ENCODE measurements at regions not wholly inside any gene's neighbourhood (a gene's known extent, or its start where the extent isn't known, plus 50 kb on each side); places are given as distances from the start of the nearest gene placed in this dataset.

GRCh38 chr4:167629272-167629671 lies 395.0 kb upstream of the SPOCK3 start:
- ChIA-PET POLR2A (no interaction called here), CTCF (no interaction called here)
- Histone ChIP-seq H3K9me3 (no peaks in the 10 kb centered on the region), H3K4me1 (no peaks in the 10 kb centered on the region), H3K4me2 (no peak overlapping the region), H3K27ac (no peak overlapping the region), H3K4me3 (no peak overlapping the region)
- WGBS (ENCODE audit: missing lambda C conversion rate) = 24% methylated on average over 2 of the region's 2 CpGs
- ATAC-seq (no peak), FAIRE-seq (no peak), DNase-seq (ENCODE audit: low read depth in 1 of 2, low spot score in 1 of 2) (no peak)
- TF ChIP-seq RFX5 (IDR thresholded peaks at IDR 0.05) (no peak), ZC3H11A (IDR thresholded peaks at IDR 0.05) (no peak), MYC (IDR thresholded peaks at IDR 0.05; ENCODE audit: borderline replicate concordance, low read length) (no peak), HMGXB4 (CRISPR knock-in tag; IDR thresholded peaks at IDR 0.05; ENCODE audit: borderline replicate concordance) (no peak), HOXA7 (CRISPR knock-in tag; IDR thresholded peaks at IDR 0.05) (no peak), CBX8 (IDR thresholded peaks at IDR 0.05) (no peak), HEYL (CRISPR knock-in tag; IDR thresholded peaks at IDR 0.05) (no peak), CHD4 (IDR thresholded peaks at IDR 0.05; ENCODE audit: borderline replicate concordance) (no peak), GATA3 (IDR thresholded peaks at IDR 0.05; ENCODE audit: borderline replicate concordance) (no peak), REST (IDR thresholded peaks at IDR 0.05) (no peak), TP53 (CRISPR knock-in tag; IDR thresholded peaks at IDR 0.05) (no peak), KDM1A (IDR thresholded peaks at IDR 0.05; ENCODE audit: low read depth) (no peak), NR3C1 (IDR thresholded peaks at IDR 0.05) (no peak), PBX3 (IDR thresholded peaks at IDR 0.05) (no peak), RAD21 (conservative IDR thresholded peaks at IDR 0.05 in 1 of 2, IDR thresholded peaks at IDR 0.05 in 1 of 2) (no peak), ZNF302 (CRISPR knock-in tag; IDR thresholded peaks at IDR 0.05) (no peak)

- H3K9me3 ChIP-seq = no peaks in the 10 kb centered on the region
- ChIA-PET POLR2A (no interaction called here), CTCF (no interaction called here)
- H3K4me3 ChIP-seq = no peak overlapping the region
- no peak for FAIRE-seq
- no peak overlapping the region for H3K27ac ChIP-seq
- H3K4me2 ChIP-seq = no peak overlapping the region
- no peaks in the 10 kb centered on the region for H3K4me1 ChIP-seq
- no peak for DNase-seq (ENCODE audit: low read depth in 1 of 2, low spot score in 1 of 2)
- no peak for ATAC-seq
- TF ChIP-seq TP53 (CRISPR knock-in tag; IDR thresholded peaks at IDR 0.05) (no peak), MAFK (IDR thresholded peaks at IDR 0.05; ENCODE audit: partially characterized antibody) (no peak), CBX8 (IDR thresholded peaks at IDR 0.05) (no peak), CBX2 (IDR thresholded peaks at IDR 0.05; ENCODE audit: borderline replicate concordance, low read depth) (no peak), RARB (CRISPR knock-in tag; IDR thresholded peaks at IDR 0.05) (no peak), SREBF2 (IDR thresholded peaks at IDR 0.05) (no peak), MAX (IDR thresholded peaks at IDR 0.05) (no peak), ATOH8 (CRISPR knock-in tag; IDR thresholded peaks at IDR 0.05; ENCODE audit: low read depth) (no peak), NPAS2 (CRISPR knock-in tag; IDR thresholded peaks at IDR 0.05; ENCODE audit: borderline replicate concordance) (no peak), ZSCAN20 (CRISPR knock-in tag; IDR thresholded peaks at IDR 0.05) (no peak), CEBPB (IDR thresholded peaks at IDR 0.05) (no peak), TFCP2L1 (CRISPR knock-in tag; IDR thresholded peaks at IDR 0.05) (no peak), NFE2L2 (conservative IDR thresholded peaks at IDR 0.05; ENCODE audit: low read length) (no peak), HOXB13 (CRISPR knock-in tag; IDR thresholded peaks at IDR 0.05; ENCODE audit: low read depth) (no peak), ZFP36 (IDR thresholded peaks at IDR 0.05; ENCODE audit: borderline replicate concordance, partially characterized antibody) (no peak)
- 45% methylated on average over 2 of the region's 2 CpGs for WGBS (ENCODE audit: missing lambda C conversion rate)
Observed at GRCh38 chr4:167642250-167642649, 408.0 kb upstream of the SPOCK3 start.

Data from A549 (cell line).